IPS-NIHi11 (cell line): ENCODE measurements at regions not wholly inside any gene's neighbourhood (a gene's known extent, or its start where the extent isn't known, plus 50 kb on each side); places are given as distances from the start of the nearest gene placed in this dataset.

Experiments
- DNase-seq: peaks from one replicate; pipeline ENCODE4 v3.0.0; 2012; ENCODE audit warnings: mixed read lengths, low spot score

DNA sequence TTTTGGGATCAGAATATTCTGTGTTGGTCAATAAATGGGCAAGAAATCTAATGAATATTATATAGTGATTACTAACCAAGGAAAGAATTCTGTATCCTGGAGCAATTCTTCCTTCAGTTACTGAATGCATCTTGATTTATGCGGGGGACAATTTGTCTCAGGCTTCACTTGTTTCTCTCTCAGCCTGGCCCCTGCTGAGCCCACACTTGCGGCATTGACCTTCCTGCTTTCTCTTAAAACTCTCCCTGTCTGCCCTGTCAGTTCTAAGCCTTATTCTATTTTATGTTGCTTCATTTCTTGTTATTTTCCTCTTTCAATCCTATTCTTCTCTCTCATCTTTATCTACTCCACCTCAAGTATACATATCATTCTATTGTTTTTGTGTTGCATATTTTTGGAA lies 122.1 kb upstream of the TPK1 start:
- DNase-seq = no peak

DNA sequence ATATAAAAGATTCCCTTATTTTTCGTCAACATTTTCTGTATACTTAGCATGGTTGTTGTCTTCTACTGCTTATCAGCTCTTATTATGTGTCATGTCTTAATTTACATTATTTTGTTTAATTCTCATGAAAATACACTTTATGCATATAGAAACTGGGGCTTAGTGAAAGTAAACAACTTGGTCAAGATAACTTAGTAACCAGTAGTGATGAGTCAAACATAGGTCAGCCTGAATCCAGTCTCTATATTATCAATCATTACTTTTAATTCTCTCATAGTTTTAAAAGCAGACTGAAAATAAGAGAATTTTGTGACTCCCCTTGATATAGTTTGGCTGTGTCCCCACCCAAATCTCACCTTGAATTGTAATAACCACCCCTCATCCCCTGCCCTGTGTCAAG lies 119.6 kb upstream of the TPK1 start:
- DNase-seq = no peak

DNA sequence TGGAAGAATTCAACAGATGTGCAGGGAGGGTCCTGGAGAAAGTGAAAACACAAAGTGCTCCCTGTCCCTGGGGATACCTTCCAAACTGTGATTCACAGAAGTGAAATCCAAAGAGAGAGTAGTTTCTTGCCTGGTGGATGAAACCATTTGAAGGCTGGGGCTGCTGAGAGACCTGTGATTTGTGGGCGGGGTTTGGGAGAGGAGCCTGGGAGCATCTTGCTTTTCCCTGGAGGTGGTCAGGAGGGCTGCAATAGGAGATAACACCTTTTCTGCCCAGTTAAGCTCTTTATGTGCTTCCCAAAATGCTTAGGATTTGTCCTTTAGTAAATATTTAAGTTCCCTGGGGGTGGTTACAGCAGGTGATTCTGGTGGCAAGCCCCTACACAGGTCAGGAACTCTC lies 105.3 kb upstream of the TPK1 start:
- DNase-seq = peak; percentile 55

DNA sequence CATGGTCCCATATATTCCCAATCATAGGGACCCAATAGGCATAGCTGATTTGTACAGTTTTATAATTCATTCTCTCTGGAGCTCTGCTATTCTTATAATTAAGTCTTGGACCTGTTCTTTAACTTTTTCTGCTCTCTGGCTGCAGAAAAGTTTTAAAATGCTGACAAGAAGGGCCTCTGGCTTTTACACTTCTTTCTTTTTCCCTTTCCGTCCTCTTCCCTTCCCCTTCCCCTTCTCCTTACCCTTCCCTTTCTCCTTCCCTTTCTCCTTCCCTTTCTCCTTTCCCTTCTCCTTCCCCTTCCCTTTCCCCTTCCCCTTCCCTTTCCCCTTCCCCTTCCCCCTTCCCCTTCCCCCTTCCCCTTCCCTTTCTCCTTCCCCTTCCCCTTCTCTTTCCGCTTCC lies 101.3 kb upstream of the TPK1 start:
- DNase-seq = no peak

DNA sequence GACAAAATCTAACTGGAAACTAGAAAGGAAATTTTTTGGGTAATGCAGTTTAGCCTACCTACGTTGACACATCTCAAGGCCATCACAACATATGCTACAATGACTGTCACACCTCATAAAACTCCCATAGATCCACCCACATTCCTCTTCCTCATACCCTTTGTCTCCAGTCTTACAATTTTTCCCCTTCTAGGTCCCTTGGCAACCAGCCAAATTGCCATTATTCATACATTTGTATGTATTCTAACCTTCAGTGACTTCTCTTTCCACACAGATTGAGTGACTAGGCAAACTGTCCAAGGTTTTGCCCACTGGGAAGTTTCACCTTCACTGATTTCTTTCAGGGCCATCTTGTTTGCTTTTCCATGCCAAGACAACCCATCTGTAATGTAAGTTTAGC lies 100.5 kb upstream of the TPK1 start:
- no peak for DNase-seq

DNA sequence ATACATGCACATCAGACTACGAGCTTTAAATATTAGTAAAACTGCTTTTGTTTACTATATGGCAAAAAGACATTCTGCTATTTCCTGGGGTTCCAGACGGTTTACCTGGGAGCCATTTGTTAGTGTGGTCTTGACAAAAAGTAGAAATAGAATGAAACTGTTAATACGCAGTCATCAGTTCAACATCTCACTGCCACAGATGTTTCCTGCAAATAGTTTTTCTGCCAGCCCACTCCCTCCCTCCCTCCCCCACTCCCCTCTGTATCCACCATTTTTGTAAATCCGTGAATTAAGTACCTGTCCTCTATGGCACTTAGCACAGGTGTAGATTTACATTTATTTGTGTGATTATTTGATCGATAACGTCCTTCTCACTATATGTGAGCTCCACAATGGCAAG lies 74.6 kb upstream of the TPK1 start:
- no peak for DNase-seq

DNA sequence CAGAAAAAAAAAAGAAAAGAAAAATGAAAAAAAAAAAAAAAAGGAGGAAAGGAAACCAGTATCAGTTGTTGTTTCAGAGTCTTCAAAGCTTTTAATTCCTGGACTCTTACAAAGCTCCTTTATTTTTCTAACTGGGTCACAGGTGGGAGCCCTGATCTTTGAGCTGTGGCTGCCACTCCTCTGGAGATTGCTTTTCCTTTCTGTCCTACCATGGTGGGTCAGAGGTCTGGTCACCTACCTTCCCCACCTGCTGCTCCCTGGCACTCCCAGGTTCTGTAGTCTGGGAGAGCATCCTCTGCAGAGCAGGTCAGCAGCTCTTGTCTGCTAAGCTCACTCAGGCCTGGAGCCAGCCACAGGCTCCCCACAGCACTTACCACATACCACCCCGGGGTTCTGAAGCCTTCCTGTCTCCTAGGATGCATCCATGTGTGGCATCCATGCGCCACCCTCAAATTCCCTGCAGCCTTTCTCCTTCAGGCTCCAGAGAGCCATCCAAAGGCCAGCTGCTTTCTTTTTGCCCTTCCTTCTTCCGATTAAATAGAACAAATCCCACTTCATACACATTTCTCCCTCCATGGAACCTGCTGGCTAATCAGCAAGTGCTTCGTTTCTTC lies 73.2 kb upstream of the TPK1 start:
- DNase-seq = peak; percentile 7

DNA sequence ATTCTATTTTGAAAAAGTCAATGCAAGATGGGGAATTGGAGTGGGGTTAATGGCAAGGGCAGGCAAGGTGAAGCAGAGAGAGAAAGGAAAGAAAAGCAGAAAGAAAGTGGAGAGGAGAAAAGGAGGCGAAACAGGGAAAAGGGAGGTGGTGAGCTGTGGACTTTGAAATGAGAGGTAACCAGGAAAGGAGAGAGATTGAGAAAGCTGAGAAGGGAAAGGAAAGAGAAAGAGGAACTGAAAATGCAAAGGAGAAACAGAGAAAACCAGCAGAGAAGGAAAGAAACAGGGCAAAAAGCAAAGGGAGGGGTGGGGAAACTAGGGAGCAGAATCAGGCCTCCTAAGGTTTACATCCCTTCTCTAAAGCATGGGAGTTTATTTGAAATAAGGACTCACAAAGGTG lies 72.5 kb upstream of the TPK1 start:
- DNase-seq = no peak

DNA sequence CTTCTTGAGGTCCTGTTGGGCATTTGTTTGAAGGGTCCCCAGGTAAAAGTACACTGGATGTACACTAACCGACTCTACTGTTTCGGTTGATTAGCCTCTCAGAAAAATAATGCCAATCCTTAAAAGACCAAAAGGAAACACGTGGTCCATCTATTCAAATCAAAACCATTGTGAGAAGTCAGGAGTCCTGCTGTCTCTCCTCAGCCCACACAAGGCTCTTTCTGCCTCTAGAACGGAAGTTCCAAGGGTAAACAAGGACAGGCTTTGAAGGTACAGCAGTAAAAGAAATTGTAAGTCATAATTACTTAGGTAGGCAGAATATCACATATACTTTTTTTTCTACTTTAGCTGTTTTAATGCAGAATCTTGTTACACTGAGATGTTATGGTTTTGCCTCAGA lies 71.7 kb upstream of the TPK1 start:
- peak; percentile 10 for DNase-seq

DNA sequence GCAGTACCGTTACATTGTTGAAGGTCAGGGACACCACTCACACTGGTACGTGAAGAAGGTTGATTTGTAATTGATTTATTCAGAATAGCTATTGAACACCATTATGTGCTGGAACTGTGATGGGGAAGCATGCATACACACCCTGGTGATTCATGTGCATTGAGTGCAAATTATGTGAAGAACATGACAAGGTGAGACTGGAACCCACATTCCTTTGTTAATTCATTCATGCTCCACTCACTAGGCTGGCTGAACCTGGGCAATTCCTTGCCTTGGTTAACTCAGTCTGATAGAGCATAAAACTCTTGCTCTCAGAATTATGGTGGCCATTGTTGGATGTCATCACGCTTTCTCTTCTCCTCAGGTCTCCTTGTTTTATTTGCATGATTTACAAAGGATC lies 67.3 kb upstream of the TPK1 start:
- DNase-seq = no peak

DNA sequence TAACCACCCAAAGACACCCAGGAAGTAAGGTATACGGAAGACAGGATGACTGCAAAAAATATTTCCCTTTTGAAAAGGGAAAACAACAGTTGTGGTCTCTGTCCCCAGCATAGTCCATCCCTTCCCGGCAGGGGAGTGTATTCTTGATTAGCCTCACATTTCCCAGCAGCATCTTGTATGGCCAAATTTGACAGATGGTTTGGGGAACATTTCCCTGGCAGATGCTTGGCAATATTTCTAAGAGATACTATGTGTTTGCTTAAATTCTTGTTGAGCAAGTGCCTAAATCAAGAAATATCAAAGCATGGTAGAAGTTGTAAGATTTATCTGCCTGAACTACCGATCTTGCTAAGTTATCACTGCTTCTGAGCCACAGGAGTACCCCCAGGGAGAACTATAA lies 56.9 kb upstream of the TPK1 start:
- DNase-seq = no peak
